Muscle of leg (tissue), 3 donors: ENCODE measurements at regions not wholly inside any gene's neighbourhood (a gene's known extent, or its start where the extent isn't known, plus 50 kb on each side); places are given as distances from the start of the nearest gene placed in this dataset.

ENCODE experiments used
- DNase-seq: peaks from one replicate; pipeline ENCODE4 v3.0.0; 2013
- H3K27ac ChIP-seq: one replicate; pipeline ENCODE4 v1.5.1; 2013; ENCODE audit warnings: mild to moderate bottlenecking, low read length, control low read depth
- H3K27me3 ChIP-seq: one replicate; pipeline ENCODE4 v1.6.1; 2013; ENCODE audit warnings: low read length; ENCODE audit not compliant: control insufficient read depth, insufficient read depth
- H3K36me3 ChIP-seq: one replicate; pipeline ENCODE4 v1.6.1; 2013; ENCODE audit warnings: low read length; ENCODE audit not compliant: control insufficient read depth, insufficient read depth
- H3K4me1 ChIP-seq: one replicate; pipeline ENCODE4 v1.6.1; 2013; ENCODE audit warnings: low read length; ENCODE audit not compliant: control insufficient read depth, insufficient read depth
- H3K4me3 ChIP-seq: one replicate; pipeline ENCODE4 v1.5.1; 2013; ENCODE audit warnings: low read length, control low read depth
- H3K9me3 ChIP-seq: replicated peaks from 2 replicates; pipeline ENCODE4 v1.6.1; 2013; ENCODE audit warnings: low read depth, low read length; ENCODE audit not compliant: control insufficient read depth
- WGBS: methylation state at CpG from one replicate; pipeline ENCODE4 v1.1.5; 2013; ENCODE audit warnings: missing lambda C conversion rate; ENCODE audit not compliant: insufficient coverage; 5-methylcytosine and 5-hydroxymethylcytosine counted together

GRCh38 chr7:155224116-155224811, 73.4 kb upstream of the INSIG1 start:
- H3K4me3 ChIP-seq, result no peak overlapping the region
- H3K27me3 ChIP-seq, result peaks cover 4% of the 10 kb centered on the region
- no peak for DNase-seq
- no peak overlapping the region for H3K27ac ChIP-seq
- H3K36me3 ChIP-seq, result no peaks in the 10 kb centered on the region
- 62% methylated on average over 4 of the region's 12 CpGs for WGBS
- peaks cover 45% of the 10 kb centered on the region for H3K4me1 ChIP-seq
- no peaks in the 10 kb centered on the region for H3K9me3 ChIP-seq

GRCh38 chr7:155225095-155225494, 72.6 kb upstream of the INSIG1 start:
- Histone ChIP-seq H3K4me1 (peaks cover 53% of the 10 kb centered on the region), H3K9me3 (no peaks in the 10 kb centered on the region), H3K27ac (no peak overlapping the region), H3K36me3 (no peaks in the 10 kb centered on the region), H3K27me3 (peaks cover 4% of the 10 kb centered on the region), H3K4me3 (no peak overlapping the region)
- WGBS, result 91% methylated on average over 4 of the region's 11 CpGs
- no peak for DNase-seq

GRCh38 chr7:155225516-155225915, 72.2 kb upstream of the INSIG1 start:
- WGBS, result 85% methylated on average over 14 of the region's 14 CpGs
- no peak overlapping the region for H3K4me3 ChIP-seq
- H3K27ac ChIP-seq, result no peak overlapping the region
- H3K36me3 ChIP-seq, result no peaks in the 10 kb centered on the region
- H3K4me1 ChIP-seq, result peaks cover 54% of the 10 kb centered on the region
- no peak for DNase-seq
- peaks cover 4% of the 10 kb centered on the region for H3K27me3 ChIP-seq
- no peaks in the 10 kb centered on the region for H3K9me3 ChIP-seq

GRCh38 chr7:155226261-155227003, 71.2 kb upstream of the INSIG1 start:
- Histone ChIP-seq H3K36me3 (no peaks in the 10 kb centered on the region), H3K9me3 (no peaks in the 10 kb centered on the region), H3K4me1 (peaks cover 58% of the 10 kb centered on the region), H3K27ac (no peak overlapping the region), H3K4me3 (no peak overlapping the region), H3K27me3 (peaks cover 4% of the 10 kb centered on the region)
- no peak for DNase-seq
- 59% methylated on average over 15 of the region's 26 CpGs for WGBS

- no peak overlapping the region for H3K27ac ChIP-seq
- no peaks in the 10 kb centered on the region for H3K36me3 ChIP-seq
- no peak for DNase-seq
- H3K27me3 ChIP-seq, result peaks cover 4% of the 10 kb centered on the region
- H3K4me3 ChIP-seq, result no peak overlapping the region
- H3K4me1 ChIP-seq, result peaks cover 66% of the 10 kb centered on the region
- WGBS, result 59% methylated on average over 19 of the region's 27 CpGs
- no peaks in the 10 kb centered on the region for H3K9me3 ChIP-seq
These were observed 70.5 kb upstream of the INSIG1 start for GRCh38 chr7:155227004-155227787.

- Histone ChIP-seq H3K27ac (no peak overlapping the region), H3K9me3 (no peaks in the 10 kb centered on the region), H3K27me3 (peaks cover 4% of the 10 kb centered on the region), H3K4me3 (no peak overlapping the region), H3K36me3 (no peaks in the 10 kb centered on the region), H3K4me1 (peaks cover 64% of the 10 kb centered on the region)
- 62% methylated on average over 20 of the region's 22 CpGs for WGBS
- no peak for DNase-seq
These were observed 69.8 kb upstream of the INSIG1 start for GRCh38 chr7:155227788-155228458.

GRCh38 chr7:155228459-155228845, 69.2 kb upstream of the INSIG1 start:
- Histone ChIP-seq H3K4me1 (peaks cover 64% of the 10 kb centered on the region), H3K4me3 (no peak overlapping the region), H3K27ac (peak overlapping the region; percentile 94), H3K36me3 (no peaks in the 10 kb centered on the region), H3K27me3 (peaks cover 4% of the 10 kb centered on the region), H3K9me3 (no peaks in the 10 kb centered on the region)
- 64% methylated on average over 5 of the region's 8 CpGs for WGBS
- no peak for DNase-seq

GRCh38 chr7:155228894-155229293, 68.8 kb upstream of the INSIG1 start:
- 78% methylated on average over 9 of the region's 9 CpGs for WGBS
- no peak for DNase-seq

GRCh38 chr7:155229548-155230168, 68.0 kb upstream of the INSIG1 start:
- H3K36me3 ChIP-seq, result no peaks in the 10 kb centered on the region
- peaks cover 4% of the 10 kb centered on the region for H3K27me3 ChIP-seq
- H3K4me3 ChIP-seq, result no peak overlapping the region
- H3K4me1 ChIP-seq, result peaks cover 67% of the 10 kb centered on the region
- H3K9me3 ChIP-seq, result no peaks in the 10 kb centered on the region
- WGBS, result 83% methylated on average over 9 of the region's 14 CpGs
- DNase-seq, result no peak
- H3K27ac ChIP-seq, result peak overlapping the region; percentile 94

More at GRCh38 chr7:155228894-155229293, 68.8 kb upstream of the INSIG1 start:
- no peaks in the 10 kb centered on the region for H3K36me3 ChIP-seq
- H3K4me1 ChIP-seq, result peaks cover 64% of the 10 kb centered on the region
- H3K27ac ChIP-seq, result peak overlapping the region; percentile 94
- H3K9me3 ChIP-seq, result no peaks in the 10 kb centered on the region
- H3K4me3 ChIP-seq, result no peak overlapping the region
- H3K27me3 ChIP-seq, result peaks cover 4% of the 10 kb centered on the region
